ENCODE measurements at regions not wholly inside any gene's neighbourhood (a gene's known extent, or its start where the extent isn't known, plus 50 kb on each side); places are given as distances from the start of the nearest gene placed in this dataset.

DNA sequence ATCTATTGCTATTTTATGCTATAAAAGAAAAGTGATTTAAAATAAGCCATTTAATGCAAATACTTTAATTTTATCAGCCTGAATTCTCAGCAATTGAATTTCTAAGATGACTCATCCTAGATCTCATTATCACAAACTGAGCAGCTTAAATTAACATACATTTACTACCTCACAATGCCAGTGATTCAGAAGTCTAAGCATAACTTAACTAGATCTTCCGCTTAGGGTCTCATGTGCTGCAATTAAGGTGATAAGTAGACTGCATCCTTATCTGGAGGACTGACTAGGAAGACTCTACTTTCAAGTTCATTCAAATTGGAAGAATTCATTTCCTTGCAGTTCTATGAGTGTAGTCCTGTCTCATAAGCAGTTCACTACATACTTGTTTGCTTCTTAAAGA lies 286.6 kb downstream of the COL11A1 start:
- no peaks in the 10 kb centered on the region for H3K36me3 ChIP-seq (replicated peaks in 1 of 2)
- intact Hi-C loops (cut with DNase I) = no loop called here
- H3K9me3 ChIP-seq (replicated peaks in 1 of 3) = no peaks in the 10 kb centered on the region
- no peak for DNase-seq
- no peaks in the 10 kb centered on the region for H3K4me1 ChIP-seq (replicated peaks in 1 of 2)
- H3K4me3 ChIP-seq = no peak overlapping the region
- H3K27ac ChIP-seq = no peak overlapping the region
- TF ChIP-seq POLR2A (IDR thresholded peaks at IDR 0.05) = no peak
- TF ChIP-seq, protein P1, sequence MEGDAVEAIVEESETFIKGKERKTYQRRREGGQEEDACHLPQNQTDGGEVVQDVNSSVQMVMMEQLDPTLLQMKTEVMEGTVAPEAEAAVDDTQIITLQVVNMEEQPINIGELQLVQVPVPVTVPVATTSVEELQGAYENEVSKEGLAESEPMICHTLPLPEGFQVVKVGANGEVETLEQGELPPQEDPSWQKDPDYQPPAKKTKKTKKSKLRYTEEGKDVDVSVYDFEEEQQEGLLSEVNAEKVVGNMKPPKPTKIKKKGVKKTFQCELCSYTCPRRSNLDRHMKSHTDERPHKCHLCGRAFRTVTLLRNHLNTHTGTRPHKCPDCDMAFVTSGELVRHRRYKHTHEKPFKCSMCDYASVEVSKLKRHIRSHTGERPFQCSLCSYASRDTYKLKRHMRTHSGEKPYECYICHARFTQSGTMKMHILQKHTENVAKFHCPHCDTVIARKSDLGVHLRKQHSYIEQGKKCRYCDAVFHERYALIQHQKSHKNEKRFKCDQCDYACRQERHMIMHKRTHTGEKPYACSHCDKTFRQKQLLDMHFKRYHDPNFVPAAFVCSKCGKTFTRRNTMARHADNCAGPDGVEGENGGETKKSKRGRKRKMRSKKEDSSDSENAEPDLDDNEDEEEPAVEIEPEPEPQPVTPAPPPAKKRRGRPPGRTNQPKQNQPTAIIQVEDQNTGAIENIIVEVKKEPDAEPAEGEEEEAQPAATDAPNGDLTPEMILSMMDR (IDR thresholded peaks at IDR 0.05) = no peak
- no peaks in the 10 kb centered on the region for H3K27me3 ChIP-seq
- WGBS, 4 donors = 76 to 89% (median 88%) methylated on average over 1 of the region's 1 CpG

DNA sequence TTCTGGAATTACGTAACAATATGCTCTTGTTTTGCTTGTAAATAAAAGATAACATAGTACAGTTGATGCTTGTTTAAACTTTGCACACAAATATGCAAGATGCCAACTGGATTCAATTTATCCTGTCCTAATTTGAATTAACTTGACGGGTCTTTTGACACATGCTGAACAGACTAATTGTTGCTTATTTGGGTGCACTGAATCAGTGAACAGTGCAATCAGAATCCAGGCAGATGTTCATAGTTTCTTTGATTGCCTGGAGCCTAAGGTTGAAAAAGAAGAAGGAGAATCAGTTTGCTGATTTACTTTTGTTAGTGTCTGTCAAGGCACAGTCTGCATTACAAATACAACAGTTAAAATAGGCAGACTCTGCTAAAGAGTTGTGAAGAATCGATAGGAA lies 307.9 kb downstream of the COL11A1 start:
- DNase-seq = no peak
- 64 to 76% (median 67%) methylated on average over 3 of the region's 3 CpGs for WGBS, 4 donors
- intact Hi-C loops (cut with DNase I) = no loop called here
- Histone ChIP-seq H3K9me3 (replicated peaks in 1 of 3) (no peaks in the 10 kb centered on the region), H3K27ac (no peak overlapping the region), H3K36me3 (replicated peaks in 1 of 2) (no peaks in the 10 kb centered on the region), H3K27me3 (no peaks in the 10 kb centered on the region), H3K4me1 (replicated peaks in 1 of 2) (no peaks in the 10 kb centered on the region), H3K4me3 (no peak overlapping the region)
- TF ChIP-seq POLR2A (IDR thresholded peaks at IDR 0.05) = no peak
- TF ChIP-seq, protein P1 (IDR thresholded peaks at IDR 0.05) = no peak

DNA sequence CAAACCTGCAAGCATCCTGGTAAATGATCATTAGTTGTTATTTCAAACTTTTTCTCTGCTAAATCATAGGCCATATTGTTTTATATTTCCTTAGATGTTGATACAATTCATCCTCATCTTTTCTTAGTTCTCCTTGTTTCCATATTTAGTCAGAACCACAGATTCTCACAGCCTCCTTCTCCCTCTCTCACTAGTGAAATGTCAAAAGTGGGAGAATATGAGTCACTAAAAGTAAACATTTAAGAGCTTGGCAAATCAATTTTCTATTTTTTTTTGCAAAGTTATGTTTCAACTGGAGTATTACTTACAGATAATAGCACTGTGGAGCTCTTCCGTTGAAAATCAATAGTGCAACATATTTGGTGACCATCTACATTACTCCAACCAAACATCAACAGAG lies 308.8 kb downstream of the COL11A1 start:
- 69 to 78% (median 75%) methylated on average over 1 of the region's 1 CpG for WGBS, 4 donors
- Histone ChIP-seq H3K4me1 (replicated peaks in 1 of 2) (no peaks in the 10 kb centered on the region), H3K36me3 (replicated peaks in 1 of 2) (no peaks in the 10 kb centered on the region), H3K27me3 (no peaks in the 10 kb centered on the region), H3K4me3 (no peak overlapping the region), H3K27ac (no peak overlapping the region), H3K9me3 (replicated peaks in 1 of 3) (no peaks in the 10 kb centered on the region)
- TF ChIP-seq, protein P1 (IDR thresholded peaks at IDR 0.05) = no peak
- TF ChIP-seq POLR2A (IDR thresholded peaks at IDR 0.05) = no peak
- no peak for DNase-seq
- intact Hi-C loops (cut with DNase I) = no loop called here

DNA sequence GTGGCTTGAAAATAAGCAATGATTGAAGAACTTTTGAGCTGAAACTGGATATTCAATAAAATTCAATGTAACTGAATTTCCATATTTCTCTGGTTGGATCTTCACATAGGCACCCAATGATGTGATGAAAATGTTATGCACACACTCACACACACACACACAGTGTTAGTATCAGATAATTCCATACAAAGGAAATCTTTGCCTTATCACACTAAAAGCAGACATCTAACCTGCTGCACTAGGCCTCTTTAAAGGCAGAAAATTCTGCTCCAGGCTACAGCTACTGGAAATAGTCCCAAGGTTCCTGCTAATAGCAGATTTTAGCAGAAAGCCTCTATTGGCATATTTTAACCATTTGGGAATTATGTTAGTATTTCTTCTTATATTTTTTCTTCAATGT lies 309.6 kb downstream of the COL11A1 start:
- Histone ChIP-seq H3K4me1 (replicated peaks in 1 of 2) (no peaks in the 10 kb centered on the region), H3K27me3 (no peaks in the 10 kb centered on the region), H3K27ac (no peak overlapping the region), H3K4me3 (no peak overlapping the region), H3K36me3 (replicated peaks in 1 of 2) (no peaks in the 10 kb centered on the region), H3K9me3 (replicated peaks in 1 of 3) (no peaks in the 10 kb centered on the region)
- no peak for TF ChIP-seq POLR2A (IDR thresholded peaks at IDR 0.05)
- TF ChIP-seq, protein P1 (IDR thresholded peaks at IDR 0.05) = no peak
- no peak for DNase-seq
- intact Hi-C loops (cut with DNase I) = no loop called here

All from adrenal gland (tissue), 9 donors.